Rectal smooth muscle tissue (tissue), 1 donor: ENCODE measurements at regions not wholly inside any gene's neighbourhood (a gene's known extent, or its start where the extent isn't known, plus 50 kb on each side); places are given as distances from the start of the nearest gene placed in this dataset.
"Not testable (repeated sequence)": the region's sequence is repeated elsewhere in the genome, so short reads cannot be mapped to it uniquely, and the experiment has no call there.

Experiments
- H3K27ac ChIP-seq: one replicate; pipeline ENCODE4 v1.7.0; 2013; ENCODE audit warnings: low read depth, low read length, inconsistent platforms
- H3K27me3 ChIP-seq: one replicate; pipeline ENCODE4 v1.7.0; 2013; ENCODE audit warnings: low read length; ENCODE audit not compliant: control insufficient read depth, insufficient read depth
- H3K36me3 ChIP-seq: one replicate; pipeline ENCODE4 v1.7.0; 2013; ENCODE audit warnings: low read length; ENCODE audit not compliant: control insufficient read depth, insufficient read depth
- H3K4me1 ChIP-seq: one replicate; pipeline ENCODE4 v1.7.0; 2013; ENCODE audit warnings: low read length; ENCODE audit not compliant: control insufficient read depth, insufficient read depth
- H3K4me3 ChIP-seq: one replicate; pipeline ENCODE4 v1.7.0; 2013; ENCODE audit warnings: low read length
- H3K9ac ChIP-seq: one replicate; pipeline ENCODE4 v1.7.0; 2013; ENCODE audit warnings: low read length

GRCh38 chr5:103706939-103707682 lies 144.5 kb upstream of the NUDT12 start:
- Histone ChIP-seq H3K4me3 (no peak overlapping the region), H3K4me1 (no peaks in the 10 kb centered on the region), H3K9ac (no peak overlapping the region), H3K36me3 (no peaks in the 10 kb centered on the region), H3K27ac (no peak overlapping the region), H3K27me3 (no peaks in the 10 kb centered on the region)

GRCh38 chr5:103703617-103704016 lies 141.0 kb upstream of the NUDT12 start:
- Histone ChIP-seq H3K36me3 (no peaks in the 10 kb centered on the region), H3K9ac (no peak overlapping the region), H3K27ac (no peak overlapping the region), H3K4me1 (no peaks in the 10 kb centered on the region), H3K4me3 (no peak overlapping the region), H3K27me3 (no peaks in the 10 kb centered on the region)

- no peak overlapping the region for H3K9ac ChIP-seq
- no peak overlapping the region for H3K4me3 ChIP-seq
- H3K27me3 ChIP-seq = no peaks in the 10 kb centered on the region
- H3K36me3 ChIP-seq = no peaks in the 10 kb centered on the region
- no peak overlapping the region for H3K27ac ChIP-seq
- no peaks in the 10 kb centered on the region for H3K4me1 ChIP-seq
Observed at GRCh38 chr5:103693517-103693916, 130.9 kb upstream of the NUDT12 start.

- no peak overlapping the region for H3K9ac ChIP-seq
Observed at GRCh38 chr5:103690676-103691075, 128.1 kb upstream of the NUDT12 start.

GRCh38 chr5:103679873-103680272 lies 117.3 kb upstream of the NUDT12 start:
- no peak overlapping the region for H3K9ac ChIP-seq
- no peak overlapping the region for H3K27ac ChIP-seq
- H3K4me1 ChIP-seq = no peaks in the 10 kb centered on the region

More at GRCh38 chr5:103690676-103691075, 128.1 kb upstream of the NUDT12 start:
- H3K27me3 ChIP-seq = no peaks in the 10 kb centered on the region
- no peak overlapping the region for H3K4me3 ChIP-seq
- no peak overlapping the region for H3K27ac ChIP-seq
- no peaks in the 10 kb centered on the region for H3K36me3 ChIP-seq
- H3K4me1 ChIP-seq = no peaks in the 10 kb centered on the region

GRCh38 chr5:103676198-103676597 lies 113.6 kb upstream of the NUDT12 start:
- H3K9ac ChIP-seq = not testable (repeated sequence)

More at GRCh38 chr5:103679873-103680272, 117.3 kb upstream of the NUDT12 start:
- no peaks in the 10 kb centered on the region for H3K36me3 ChIP-seq
- H3K4me3 ChIP-seq = no peak overlapping the region
- H3K27me3 ChIP-seq = no peaks in the 10 kb centered on the region

GRCh38 chr5:103674739-103675138 lies 112.2 kb upstream of the NUDT12 start:
- Histone ChIP-seq H3K4me1 (peaks cover 7% of the 10 kb centered on the region), H3K9ac (no peak overlapping the region), H3K27me3 (no peaks in the 10 kb centered on the region), H3K36me3 (no peaks in the 10 kb centered on the region), H3K4me3 (no peak overlapping the region), H3K27ac (no peak overlapping the region)

More at GRCh38 chr5:103676198-103676597, 113.6 kb upstream of the NUDT12 start:
- H3K27ac ChIP-seq, H3K4me1 ChIP-seq, H3K27me3 ChIP-seq, H3K4me3 ChIP-seq, H3K36me3 ChIP-seq: not testable (repeated sequence)

GRCh38 chr5:103674251-103674650 lies 111.7 kb upstream of the NUDT12 start:
- Histone ChIP-seq H3K36me3 (no peaks in the 10 kb centered on the region), H3K4me1 (peaks cover 7% of the 10 kb centered on the region), H3K4me3 (no peak overlapping the region), H3K27ac (no peak overlapping the region), H3K9ac (no peak overlapping the region), H3K27me3 (no peaks in the 10 kb centered on the region)

GRCh38 chr5:103669615-103670014 lies 107.0 kb upstream of the NUDT12 start:
- Histone ChIP-seq H3K36me3 (no peaks in the 10 kb centered on the region), H3K4me3 (no peak overlapping the region), H3K4me1 (peaks cover 5% of the 10 kb centered on the region), H3K9ac (no peak overlapping the region), H3K27me3 (no peaks in the 10 kb centered on the region), H3K27ac (no peak overlapping the region)

GRCh38 chr5:103668281-103668680 lies 105.7 kb upstream of the NUDT12 start:
- Histone ChIP-seq H3K9ac (no peak overlapping the region), H3K4me3 (no peak overlapping the region), H3K27me3 (no peaks in the 10 kb centered on the region), H3K36me3 (no peaks in the 10 kb centered on the region), H3K27ac (no peak overlapping the region), H3K4me1 (no peaks in the 10 kb centered on the region)

- no peaks in the 10 kb centered on the region for H3K36me3 ChIP-seq
- no peak overlapping the region for H3K27ac ChIP-seq
- H3K9ac ChIP-seq = no peak overlapping the region
- no peak overlapping the region for H3K4me3 ChIP-seq
- no peaks in the 10 kb centered on the region for H3K27me3 ChIP-seq
- H3K4me1 ChIP-seq = no peaks in the 10 kb centered on the region
Observed at GRCh38 chr5:103667068-103667467, 104.5 kb upstream of the NUDT12 start.

- no peak overlapping the region for H3K27ac ChIP-seq
- no peak overlapping the region for H3K4me3 ChIP-seq
- H3K4me1 ChIP-seq = no peaks in the 10 kb centered on the region
- H3K9ac ChIP-seq = no peak overlapping the region
- no peaks in the 10 kb centered on the region for H3K27me3 ChIP-seq
- H3K36me3 ChIP-seq = no peaks in the 10 kb centered on the region
Observed at GRCh38 chr5:103657301-103657700, 94.7 kb upstream of the NUDT12 start.

GRCh38 chr5:103648086-103648485 lies 85.5 kb upstream of the NUDT12 start:
- Histone ChIP-seq H3K27me3 (no peaks in the 10 kb centered on the region), H3K9ac (no peak overlapping the region), H3K27ac (no peak overlapping the region), H3K4me1 (no peaks in the 10 kb centered on the region), H3K4me3 (no peak overlapping the region), H3K36me3 (no peaks in the 10 kb centered on the region)
